T-helper 2 cell (primary cell): ENCODE measurements at regions not wholly inside any gene's neighbourhood (a gene's known extent, or its start where the extent isn't known, plus 50 kb on each side); places are given as distances from the start of the nearest gene placed in this dataset.
A peak's percentile ranks its signal among the peaks of the same experiment; 100 is the strongest.

Experiments used
- DNase-seq, 5 experiments: peaks; one replicate each; pipeline versions ENCODE4 v3.0.0 to v3.0.0-alpha.2; 2012 to 2022

DNA sequence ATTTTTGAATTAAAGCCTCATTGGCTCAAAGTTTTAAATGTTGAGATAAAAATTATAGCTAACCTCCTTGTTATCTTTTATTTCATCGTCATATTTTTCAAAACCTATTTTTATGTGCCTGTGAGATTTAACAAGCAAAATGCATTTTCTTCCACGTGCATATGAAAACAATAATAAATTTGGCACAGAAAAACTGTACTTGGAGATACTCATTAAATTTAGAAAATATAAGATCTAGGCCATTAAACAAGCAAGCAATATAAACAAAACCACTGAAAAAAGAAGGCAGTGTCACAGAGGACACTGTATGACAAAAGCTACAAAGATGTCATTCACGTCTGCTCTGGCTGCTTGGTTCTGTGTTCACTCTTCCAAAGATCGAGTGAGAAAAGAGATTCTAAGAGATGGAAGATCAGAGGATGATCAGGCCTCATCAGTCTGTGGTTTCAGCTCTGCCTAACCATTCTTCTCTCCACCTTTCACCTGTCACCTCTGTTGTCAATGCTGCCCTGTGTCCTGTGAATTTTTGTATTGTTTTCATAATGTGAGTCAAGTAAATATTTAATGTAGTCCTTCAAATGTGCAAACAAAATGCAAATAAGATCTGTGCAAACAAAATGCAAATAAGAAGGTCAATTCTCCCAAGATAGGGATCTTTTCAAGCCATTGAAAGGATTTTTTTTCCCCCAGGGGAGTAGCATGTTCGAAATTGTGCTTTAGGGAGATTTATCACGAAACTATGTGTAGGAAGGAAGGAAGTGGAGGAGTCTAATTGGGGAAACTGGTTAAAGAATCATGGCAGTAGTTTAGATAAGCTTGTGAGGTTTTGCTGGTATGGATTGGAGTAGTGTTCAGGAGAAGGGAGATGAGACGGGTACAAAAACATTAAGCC lies 138.7 kb upstream of the RBMS1 start:
- no peak for DNase-seq

DNA sequence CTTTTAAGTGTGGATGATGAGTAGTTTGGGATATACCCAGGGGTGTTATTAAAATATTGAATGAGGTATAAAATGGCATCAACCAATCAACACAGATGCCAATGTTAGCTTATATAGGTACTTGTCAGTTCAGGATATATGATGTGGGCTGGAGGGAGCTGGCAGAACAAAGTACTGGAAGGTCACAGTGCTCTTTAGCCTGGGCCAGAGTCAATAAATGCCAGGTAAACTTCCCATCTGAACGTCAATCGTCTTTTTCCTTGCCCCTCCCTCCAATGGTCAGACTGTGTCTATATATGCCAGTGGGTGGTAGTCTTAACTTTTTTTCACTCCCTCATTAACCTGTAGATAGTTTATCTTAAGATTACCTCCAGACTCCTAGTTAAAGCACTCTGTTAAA lies 140.8 kb upstream of the RBMS1 start:
- no peak for DNase-seq

DNA sequence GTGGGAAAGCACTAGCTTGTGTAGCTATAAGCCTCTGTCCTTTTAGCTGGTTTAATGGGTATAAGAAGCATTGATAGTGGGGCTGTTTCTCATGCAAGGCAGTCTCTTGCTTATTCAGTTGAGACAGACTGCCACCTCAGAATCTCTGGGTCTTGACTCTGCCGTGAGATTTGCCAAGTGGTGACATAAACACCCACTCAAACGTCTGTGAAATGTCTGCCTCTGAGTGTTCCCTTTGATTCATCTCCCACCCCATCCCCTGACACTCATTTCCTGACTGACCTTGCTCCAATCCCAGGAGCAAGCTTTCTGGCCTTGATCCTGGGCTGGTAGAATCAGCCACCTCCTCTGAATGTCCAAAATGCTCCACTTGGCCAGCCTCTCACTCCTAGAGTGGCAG lies 141.9 kb upstream of the RBMS1 start:
- no peak for DNase-seq

DNA sequence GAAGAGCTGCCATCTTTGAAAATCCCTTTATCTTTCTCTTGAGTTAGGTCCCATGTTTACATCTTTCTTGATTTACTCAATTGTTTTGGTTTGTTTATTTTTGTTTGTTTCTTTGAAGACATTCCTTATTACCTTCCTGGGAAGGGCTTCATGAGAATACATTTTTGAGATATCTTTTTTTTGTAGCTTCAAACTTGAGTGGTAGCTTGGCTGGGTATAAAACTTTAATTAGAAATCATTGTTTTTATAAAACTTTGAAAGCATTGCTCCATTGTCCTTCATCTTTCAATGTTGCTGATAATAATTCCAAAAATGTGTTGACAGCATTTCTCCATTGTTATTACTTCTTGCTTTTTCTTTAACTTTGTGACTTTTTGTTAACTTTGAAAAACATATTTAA lies 145.9 kb upstream of the RBMS1 start:
- DNase-seq = no peak

DNA sequence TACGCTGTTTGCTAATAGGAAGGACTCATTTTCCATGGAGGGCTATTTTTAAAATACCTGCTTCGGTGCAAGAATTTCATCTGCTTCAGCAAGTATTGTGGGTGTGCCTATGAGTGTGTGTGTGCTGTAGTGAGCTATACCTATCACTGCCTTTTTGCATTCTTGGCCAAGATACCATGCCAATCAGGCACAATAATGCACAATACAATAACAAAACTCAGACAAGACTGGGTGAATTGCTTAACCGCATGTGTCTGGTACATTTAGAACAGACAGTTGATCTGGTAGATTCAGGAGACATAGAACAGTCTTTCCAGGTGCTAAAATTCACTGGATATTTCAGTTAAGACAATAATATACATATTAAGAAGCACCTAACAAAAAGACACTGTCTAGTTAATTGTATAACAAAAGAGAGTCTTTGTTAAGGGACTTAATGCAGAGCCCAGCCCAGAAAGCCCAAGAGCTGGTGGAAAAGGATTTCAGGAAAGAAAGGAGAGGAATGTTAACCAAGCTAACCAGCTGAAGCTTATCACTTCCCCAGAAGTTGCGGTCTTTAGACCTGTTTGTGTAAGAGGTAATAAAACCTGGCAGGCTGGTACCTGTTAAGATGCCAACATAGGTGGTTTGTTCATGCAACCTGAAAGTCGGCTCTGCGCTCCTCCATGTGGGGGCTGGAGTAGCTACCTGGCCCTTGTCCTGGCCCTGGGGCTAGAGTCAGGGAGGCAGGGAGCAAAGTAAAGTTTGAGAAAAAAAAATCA lies 153.3 kb upstream of the RBMS1 start:
- no peak for DNase-seq

DNA sequence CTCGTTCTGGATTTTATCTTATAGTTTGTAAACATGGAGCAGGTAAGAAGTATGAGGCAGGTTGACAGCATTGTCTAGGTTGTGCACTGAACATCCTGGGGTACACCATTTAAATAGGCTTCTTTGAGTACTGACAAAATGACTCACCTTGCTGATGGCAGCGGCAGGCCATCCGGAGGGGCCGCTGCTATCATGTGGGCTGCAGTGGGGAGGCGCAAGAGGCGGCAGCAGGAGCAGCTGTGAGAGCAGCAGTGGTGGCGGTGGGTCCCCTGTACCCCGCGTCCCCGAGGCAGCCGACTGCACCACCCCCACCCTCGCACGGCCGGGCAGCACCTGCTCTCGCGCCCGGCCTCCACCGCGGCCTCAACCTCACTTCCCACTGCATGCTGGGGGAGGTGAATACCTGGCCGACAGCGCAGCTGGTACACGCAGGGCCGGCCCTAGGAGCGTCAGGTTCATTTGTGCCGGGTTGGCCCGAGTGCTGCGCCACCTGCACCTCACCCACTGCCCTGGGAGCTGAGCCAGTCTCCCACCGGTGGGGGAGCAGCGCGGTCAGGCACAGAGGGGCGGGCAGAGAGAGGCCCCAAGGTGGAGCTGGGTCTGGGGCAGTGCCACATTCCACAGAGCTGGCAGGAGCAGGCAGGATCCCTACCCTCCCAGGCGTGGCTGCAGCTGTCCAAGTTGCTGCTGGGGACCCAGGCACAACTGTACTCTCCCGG lies 154.5 kb upstream of the RBMS1 start:
- DNase-seq = no peak

DNA sequence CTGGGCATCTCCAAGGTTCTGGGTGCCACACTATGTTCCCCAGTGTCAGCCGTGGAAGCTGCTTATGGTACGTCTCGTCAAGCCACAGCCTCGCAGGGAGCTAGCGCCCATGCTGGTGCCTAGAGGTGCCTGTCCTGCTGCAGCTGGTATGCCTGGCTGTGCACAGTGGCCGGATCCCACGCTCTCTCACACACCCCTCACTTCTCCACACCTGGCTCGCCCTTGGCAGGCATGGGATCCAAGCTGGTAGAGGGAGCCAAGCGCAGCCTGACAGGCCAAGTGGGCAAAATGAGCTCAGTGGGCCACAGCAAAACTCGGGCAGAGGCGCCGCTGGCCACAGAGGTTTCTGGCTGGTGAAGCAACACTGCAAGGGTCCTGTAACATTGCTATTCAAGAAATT lies 156.1 kb upstream of the RBMS1 start:
- no peak for DNase-seq

DNA sequence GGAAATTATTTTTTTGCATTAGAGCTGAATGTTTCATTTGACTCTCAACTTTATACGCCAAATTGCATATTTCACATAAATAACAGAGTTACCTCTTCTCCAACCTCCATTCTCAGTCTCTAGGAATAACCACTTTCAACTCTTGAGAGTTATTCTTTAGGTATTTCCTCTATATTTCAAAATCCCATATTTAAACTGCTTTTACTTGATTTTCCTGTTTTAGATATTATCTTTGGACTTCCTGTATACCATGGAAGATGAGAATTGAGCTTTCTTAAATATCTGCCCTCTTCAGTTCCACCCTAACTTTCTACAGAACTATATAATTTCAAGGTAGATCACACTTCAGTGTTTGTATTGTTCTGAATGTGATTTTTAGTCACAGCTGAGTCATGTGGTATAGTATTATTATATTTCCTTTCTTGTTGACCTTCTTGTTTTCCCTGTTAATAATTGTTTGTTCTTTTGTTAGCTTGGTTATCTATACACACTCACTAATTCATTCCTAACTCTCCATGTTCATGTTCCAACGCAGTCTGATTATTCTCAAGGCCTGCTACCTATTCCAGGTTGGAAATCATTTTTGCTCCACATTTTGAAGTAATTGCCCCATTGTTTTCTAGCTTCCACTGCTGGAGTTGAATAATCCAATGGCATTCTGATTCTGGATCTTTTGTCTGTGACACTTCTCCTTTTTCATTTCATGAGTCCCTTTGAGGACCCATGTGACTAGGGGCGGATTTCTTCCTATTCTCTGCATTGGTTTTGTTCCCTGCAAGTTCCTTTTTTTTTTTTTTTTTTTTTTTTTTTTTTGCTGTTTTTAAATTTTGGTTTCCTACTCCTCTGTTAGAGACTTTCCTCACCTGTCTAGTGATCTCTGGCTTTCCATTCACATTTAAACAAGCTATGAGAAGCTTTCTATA lies 156.8 kb upstream of the RBMS1 start:
- no peak for DNase-seq

DNA sequence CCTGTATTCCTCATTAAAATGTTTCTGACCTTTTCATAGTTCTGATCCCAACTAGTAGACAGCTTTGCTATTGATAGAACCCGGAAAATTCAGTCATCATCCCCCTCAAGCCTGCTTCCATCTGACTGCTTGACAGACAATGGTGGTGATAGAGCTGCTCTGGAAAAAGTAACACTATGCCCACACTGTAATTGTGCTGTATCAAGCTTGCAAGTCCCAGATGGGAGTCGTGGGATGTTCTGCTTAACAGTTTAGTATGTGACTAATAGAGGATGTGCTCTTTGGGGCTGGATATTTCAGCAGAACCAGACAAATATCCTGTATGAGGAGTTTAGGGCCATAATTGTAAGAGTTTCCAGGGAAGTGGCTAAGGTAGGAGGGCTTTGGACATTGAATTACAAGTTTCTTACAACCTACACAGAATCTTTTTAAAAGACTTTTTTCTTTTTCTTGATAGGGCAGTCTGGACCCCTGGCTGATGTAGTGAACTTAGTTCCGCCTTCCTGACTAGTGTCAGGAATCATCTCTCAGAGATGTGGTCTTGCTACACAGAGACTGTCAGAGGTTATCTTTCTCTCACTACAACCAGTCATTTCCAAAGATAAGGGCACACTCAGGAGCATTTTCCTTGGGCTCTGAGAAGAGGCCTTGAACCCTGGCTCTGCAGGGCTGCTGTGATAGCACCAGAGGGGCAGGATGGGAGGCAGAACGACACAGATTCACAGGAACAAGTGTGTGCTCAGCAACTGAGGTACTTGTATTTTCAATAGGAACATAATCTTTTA lies 158.0 kb upstream of the RBMS1 start:
- DNase-seq = no peak

DNA sequence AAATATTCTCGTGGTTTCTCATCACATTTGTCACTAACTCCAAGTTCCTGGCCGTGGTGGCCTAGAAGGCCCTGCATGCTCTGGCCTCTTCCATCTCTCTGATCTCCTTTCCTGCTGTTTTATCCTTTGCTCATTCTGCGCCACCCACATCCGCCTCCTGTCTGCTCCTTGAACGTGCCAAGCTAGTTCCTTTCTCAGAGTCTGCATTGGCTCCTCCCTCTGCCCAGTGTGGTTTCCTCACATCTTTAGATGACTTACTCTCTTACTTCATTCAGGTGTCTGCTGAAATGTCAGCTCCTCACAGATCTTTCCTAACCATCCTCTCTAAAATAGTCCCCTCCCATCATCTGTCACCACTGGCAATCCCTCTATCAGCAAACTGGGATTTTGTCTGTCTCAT lies 158.6 kb upstream of the RBMS1 start:
- peak in 4 of 5 experiments; percentile 33 to 89 (median 44) for DNase-seq

DNA sequence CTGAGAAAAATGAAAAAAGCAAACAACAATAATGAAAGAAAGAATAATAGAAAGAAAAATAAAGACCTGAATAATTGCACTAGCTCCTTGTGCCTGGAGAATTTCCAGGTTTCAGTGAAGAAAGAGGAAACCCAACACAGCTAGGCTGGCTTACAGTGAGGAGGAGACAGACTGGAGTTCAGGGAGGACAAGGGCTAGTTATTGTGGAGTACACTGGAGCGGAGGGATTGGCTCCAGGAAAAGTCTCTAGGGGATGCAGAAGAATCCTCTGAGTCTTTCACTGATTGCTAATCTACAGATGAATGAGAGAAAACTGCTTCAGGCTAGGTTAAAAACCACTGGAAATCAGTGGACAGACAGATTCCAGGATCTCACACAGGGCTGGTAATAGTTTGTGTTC lies 163.6 kb upstream of the RBMS1 start:
- DNase-seq = no peak

DNA sequence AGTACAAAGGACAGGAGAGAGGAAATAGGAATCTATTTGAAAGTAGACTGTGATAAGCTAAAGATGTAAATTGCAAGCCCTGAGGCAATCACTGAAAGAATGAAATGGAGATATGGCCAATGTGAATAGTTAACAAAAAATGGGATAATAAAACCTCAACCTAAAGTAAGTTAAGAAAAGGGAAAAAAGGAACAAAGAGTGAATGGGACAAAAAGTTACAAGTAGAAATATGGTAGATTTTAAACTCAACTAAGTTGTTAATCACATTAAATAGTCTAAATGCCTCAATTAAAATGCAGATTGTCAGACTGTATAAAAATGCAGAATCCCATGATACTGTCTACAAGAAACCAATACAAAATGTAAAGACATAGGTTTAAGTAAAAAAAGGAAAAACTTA lies 165.2 kb upstream of the RBMS1 start:
- no peak for DNase-seq

DNA sequence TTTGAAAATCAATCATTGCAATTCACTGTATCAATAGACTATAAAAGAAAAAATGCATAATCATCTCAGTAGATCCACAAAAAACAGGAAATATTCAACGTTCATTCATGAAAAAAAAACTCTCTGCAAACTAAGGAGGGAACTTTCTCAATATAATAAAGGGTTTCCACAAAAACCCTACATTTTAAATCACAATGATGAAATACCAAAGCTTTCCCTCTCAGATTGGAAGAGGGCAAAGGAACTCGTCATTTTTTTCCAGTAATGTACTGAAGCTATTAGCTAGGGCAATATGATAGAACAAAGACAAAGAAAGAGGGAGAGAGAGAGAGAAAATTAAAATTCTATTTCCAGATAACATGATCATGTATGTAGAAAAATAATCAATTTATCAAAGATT lies 167.1 kb upstream of the RBMS1 start:
- no peak for DNase-seq

DNA sequence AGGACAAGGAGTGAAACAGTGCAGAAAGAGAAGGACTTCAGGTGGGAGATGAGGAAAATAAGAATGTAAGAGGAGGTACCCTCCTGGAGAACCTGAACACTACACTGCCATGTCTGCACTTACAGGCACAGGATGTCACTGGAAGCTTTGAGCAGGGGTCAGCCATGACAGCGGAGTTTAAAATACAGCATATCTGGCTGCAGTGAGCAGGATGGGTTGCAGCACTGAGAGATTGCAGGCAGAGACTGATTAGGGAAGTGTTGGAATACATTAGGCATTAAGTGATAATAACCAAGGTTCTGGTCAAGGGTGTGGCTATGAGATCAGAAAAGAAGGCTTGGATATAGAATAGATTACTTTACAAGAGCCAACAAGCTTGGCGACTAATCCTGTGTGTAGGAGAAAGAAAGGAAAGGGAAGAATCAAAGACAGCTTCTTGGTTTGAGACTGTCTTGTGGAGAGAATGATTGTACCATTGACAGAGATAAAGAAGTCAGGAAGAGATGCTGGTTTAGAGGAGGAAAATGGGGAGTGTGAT lies 171.1 kb upstream of the RBMS1 start:
- DNase-seq = no peak

DNA sequence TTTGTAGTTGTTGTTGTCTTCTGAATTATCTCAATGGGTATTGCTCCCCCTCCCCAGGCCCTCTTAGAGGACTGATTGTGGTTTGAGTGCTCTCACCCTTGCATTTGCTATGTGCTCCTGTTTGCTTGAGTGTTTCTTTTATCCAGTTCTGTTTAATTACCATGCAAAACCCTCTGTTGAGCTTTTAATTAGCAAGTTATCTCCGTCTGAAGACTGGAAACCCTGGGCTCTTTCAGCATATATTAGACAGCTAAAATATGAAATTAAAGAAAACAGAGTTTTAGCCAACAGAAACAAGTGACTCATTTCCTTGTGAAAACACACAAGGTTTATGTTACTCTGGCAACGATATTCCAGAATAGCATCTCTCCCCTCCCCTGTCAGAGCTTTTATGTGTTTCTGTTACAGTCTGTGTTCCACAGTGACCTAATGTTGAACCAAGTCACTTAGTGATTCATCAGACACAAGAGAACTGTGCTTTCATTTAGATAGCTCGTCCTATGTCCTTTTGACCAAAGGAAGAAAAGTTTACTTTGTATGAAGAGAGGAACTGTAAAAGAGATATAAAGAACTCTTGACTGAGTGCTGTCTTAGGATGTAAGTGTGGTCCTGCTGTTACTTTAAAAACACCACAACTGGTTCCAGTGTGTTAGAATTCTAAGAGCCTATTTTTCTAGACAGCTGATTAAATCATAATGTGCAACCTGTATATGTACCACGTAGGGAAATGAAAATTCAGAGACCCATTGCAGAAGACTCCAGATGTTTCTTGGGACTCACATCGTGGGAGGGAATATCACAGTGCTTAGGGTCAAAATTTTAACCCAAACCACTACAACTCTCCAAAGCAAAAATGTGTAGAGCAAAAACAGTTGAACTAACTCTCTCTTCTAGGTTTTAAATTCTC lies 172.8 kb upstream of the RBMS1 start:
- DNase-seq = peak in 1 of 5 experiments; percentile 19

DNA sequence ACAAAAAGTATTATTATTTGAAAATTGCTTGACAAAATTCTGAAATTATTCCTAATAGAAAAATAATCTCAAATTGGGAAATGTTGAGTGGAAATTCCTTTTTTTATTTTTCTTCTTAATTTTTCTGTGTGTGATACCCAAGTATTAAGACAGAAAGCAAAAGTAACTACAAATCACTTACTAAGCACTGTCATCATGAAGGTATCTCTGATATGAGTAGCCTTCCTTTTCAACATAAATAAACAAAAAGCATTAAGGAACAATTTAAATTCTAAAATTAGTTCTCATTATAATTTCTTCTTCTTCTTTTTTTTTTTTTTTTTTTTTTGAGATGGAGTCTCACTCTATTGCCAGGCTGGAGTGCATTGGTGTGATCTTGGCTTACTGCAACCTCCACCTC lies 174.2 kb upstream of the RBMS1 start:
- DNase-seq = no peak

DNA sequence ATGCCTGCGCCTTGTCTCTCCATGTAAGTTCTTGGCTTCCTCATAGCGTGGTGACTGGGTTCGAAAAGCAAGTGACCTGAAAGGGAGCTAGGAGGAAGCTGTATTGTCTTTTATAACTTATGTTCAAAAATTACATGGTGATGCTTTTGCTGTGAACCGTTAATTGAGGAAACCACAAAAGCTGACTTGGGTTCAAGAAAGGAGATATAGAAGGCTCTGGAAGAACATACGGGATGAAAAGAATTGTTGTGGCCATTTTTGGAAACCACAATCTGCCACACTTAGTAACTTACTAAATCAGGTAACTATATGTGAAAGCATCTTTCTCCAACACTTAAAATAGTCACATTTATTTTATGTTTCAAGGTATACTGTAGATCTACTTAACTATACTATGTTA lies 177.0 kb upstream of the RBMS1 start:
- no peak for DNase-seq

DNA sequence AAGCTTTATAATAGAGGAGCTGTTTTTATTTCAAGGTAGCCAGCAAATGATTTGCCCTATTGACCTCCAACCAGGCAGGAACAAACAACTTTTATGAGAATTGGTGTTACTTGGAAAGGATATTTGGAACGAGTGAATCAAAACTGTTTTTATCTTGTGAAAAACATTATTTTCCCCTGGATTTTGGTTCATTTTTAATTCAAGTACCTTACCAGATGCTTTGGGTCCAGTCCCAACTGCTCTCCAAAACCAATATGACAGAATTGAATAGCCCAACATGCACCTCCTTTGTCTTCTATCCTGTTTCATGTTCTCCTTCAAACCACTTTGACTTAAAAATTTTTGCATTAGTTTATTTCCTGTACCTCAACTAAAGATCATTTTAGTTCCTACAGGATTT lies 178.6 kb upstream of the RBMS1 start:
- no peak for DNase-seq

DNA sequence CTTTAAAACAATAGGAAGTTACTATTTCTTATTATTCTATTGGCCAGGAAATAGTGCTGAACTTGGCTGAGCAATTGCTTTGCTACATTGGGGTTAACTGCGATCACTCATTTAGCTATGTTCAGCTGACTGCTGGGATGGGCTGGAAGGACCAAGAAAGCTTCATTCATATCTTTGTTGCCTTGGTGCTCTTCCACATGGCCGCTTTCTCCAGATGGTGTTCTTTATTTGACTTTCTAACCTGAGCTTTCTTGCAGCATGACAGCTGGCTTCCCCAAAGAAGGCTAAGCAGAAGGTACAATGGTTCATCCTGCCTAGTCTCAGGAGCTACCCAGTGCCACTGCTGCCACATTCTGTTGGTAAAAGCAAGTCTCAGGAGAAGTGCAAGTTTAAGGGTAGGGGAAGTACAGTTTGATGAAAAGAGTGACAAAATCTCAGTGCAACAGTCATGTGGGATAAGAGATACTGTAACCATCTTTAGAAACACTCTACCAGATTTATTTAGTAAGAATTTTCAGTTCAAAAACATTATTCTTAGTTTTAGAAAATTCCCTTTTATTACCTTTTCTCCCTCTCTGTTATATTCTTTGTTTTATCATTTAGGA lies 180.6 kb upstream of the RBMS1 start:
- DNase-seq = no peak

DNA sequence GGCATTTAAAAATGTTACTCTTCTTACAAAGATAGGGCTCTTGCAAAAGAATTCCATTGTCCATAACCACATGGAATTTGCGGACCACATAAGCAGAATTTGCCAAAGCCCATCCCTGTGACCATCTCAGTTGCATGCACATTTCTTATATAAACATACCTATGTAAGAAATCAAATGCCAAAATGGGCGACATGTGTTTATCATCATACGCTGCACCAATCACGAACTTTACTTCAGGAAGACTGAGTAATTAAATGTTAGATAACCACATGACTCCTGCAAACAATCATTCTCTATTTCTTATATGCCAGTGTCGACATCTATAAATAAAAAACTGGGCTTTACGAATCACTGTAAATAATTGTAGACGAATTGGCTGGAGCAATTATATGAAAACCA lies 186.1 kb upstream of the RBMS1 start:
- no peak for DNase-seq
